Hematopoietic multipotent progenitor cell treated with erythropoietin and hydrocortisone succinate and interleukin-3 and kit ligand, for 4 days (in vitro differentiated cells): ENCODE measurements at regions not wholly inside any gene's neighbourhood (a gene's known extent, or its start where the extent isn't known, plus 50 kb on each side); places are given as distances from the start of the nearest gene placed in this dataset.

Source experiments
- DNase-seq: peaks from one replicate; pipeline ENCODE4 v3.0.0-alpha.2; 2015

- DNase-seq = no peak
Measured at GRCh38 chr4:158007566-158007965, 165.3 kb downstream of the GASK1B start.

GRCh38 chr4:158006990-158007389, 165.8 kb downstream of the GASK1B start:
- peak; percentile 63 for DNase-seq

- no peak for DNase-seq
Measured at GRCh38 chr4:158005021-158005420, 167.8 kb downstream of the GASK1B start.

- DNase-seq = no peak
Measured at GRCh38 chr4:158004101-158004500, 168.7 kb downstream of the GASK1B start.

GRCh38 chr4:158003212-158003611, 169.6 kb downstream of the GASK1B start:
- DNase-seq = no peak

GRCh38 chr4:158002173-158002572, 170.7 kb downstream of the GASK1B start:
- DNase-seq = peak; percentile 31

GRCh38 chr4:158001756-158002155, 171.1 kb downstream of the GASK1B start:
- DNase-seq = no peak

GRCh38 chr4:157999723-158000122, 173.1 kb downstream of the GASK1B start:
- no peak for DNase-seq

GRCh38 chr4:157997296-157997695, 175.5 kb downstream of the GASK1B start:
- no peak for DNase-seq

- no peak for DNase-seq
Measured at GRCh38 chr4:157996061-157997028, 176.5 kb downstream of the GASK1B start.

GRCh38 chr4:157994863-157995262, 178.0 kb downstream of the GASK1B start:
- DNase-seq = no peak

- no peak for DNase-seq
Measured at GRCh38 chr4:157992948-157993839, 179.6 kb downstream of the GASK1B start.

- DNase-seq = peak; percentile 91
Measured at GRCh38 chr4:157992038-157992705, 180.7 kb downstream of the GASK1B start.

GRCh38 chr4:157988641-157989040, 184.2 kb downstream of the GASK1B start:
- DNase-seq = no peak

- DNase-seq = no peak
Measured at GRCh38 chr4:157984285-157984911, 188.4 kb downstream of the GASK1B start.

GRCh38 chr4:157983300-157983699, 189.5 kb downstream of the GASK1B start:
- DNase-seq = no peak

GRCh38 chr4:157980158-157980557, 192.7 kb downstream of the GASK1B start:
- no peak for DNase-seq

- DNase-seq = peak; percentile 88
Measured at GRCh38 chr4:157978680-157979361, 194.0 kb downstream of the GASK1B start.

GRCh38 chr4:157977086-157977485, 195.7 kb downstream of the GASK1B start:
- no peak for DNase-seq

GRCh38 chr4:157973297-157973696, 199.5 kb downstream of the GASK1B start:
- DNase-seq = no peak

GRCh38 chr4:157964463-157964862, 208.4 kb downstream of the GASK1B start:
- DNase-seq = peak; percentile 32
